GM18505 (cell line): ENCODE measurements at regions not wholly inside any gene's neighbourhood (a gene's known extent, or its start where the extent isn't known, plus 50 kb on each side); places are given as distances from the start of the nearest gene placed in this dataset.

Source experiments
- ATAC-seq: cut with Tn5 transposase; IDR thresholded peaks from one replicate; pipeline ENCODE4 v1.9.1; 2021; ENCODE audit not compliant: unreplicated experiment
- POLR2A ChIP-seq: IDR thresholded peaks from 4 replicates; pipeline ENCODE4 v1.6.1; 2011; ENCODE audit warnings: borderline replicate concordance; ENCODE audit not compliant: insufficient read depth, insufficient read length; ENCODE audit errors: extremely low read depth

DNA sequence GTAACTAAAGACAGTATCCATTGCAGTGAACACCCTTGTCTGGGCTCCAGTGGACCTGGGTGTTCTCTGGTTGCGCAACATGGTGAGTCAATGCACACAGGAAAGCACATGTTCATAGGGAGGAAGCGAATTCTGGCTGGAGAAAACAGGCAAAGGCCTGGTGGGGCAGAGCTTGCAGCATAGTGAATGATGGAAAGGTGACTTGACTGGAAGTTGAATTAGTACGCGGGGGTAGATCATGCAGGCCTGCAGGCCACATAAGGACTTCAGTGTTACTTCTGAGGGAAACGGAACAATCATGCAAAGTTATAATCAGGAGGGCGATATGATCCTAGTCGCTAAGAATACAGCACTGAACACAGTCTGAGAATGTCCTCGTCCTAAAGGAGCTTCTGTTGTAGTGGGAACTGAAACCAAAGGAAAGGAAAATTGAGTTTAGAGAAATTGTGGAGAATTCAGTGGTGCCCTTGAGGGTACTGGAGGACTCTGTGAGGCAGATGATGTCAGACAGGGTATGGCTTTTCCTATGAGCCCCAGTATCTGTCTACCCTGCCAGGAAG is 71.9 kb upstream of the RANBP3L start:
- TF ChIP-seq POLR2A = no peak
- no peak for ATAC-seq

DNA sequence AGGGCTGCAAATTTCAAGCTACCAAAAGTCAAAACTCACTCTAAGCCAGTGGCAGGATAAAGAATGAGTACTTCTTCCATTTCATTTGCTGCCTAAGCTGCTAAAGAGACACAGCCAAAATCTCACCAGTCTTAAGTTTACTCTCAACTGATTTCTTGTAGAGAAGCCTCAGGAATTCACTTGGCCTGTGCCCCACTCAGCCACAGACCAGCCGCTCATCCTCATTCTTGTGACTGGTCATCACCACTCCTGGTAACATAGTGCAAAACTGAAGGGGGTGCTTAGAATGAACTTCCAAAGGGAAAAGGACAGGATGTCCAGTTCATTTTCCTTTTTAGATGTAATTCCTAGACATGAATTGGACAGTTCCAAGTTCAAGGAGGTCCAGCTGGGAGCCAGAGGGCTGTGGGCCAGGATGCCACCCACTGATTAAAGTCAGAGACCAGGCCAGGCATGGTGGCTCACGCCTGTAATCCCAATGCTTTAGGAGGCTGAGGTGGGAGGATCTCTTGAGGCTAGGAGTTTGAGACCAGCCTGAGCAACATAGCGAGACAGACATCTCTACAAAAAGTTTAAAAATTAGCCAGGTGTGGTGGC is 72.7 kb upstream of the RANBP3L start:
- no peak for TF ChIP-seq POLR2A

DNA sequence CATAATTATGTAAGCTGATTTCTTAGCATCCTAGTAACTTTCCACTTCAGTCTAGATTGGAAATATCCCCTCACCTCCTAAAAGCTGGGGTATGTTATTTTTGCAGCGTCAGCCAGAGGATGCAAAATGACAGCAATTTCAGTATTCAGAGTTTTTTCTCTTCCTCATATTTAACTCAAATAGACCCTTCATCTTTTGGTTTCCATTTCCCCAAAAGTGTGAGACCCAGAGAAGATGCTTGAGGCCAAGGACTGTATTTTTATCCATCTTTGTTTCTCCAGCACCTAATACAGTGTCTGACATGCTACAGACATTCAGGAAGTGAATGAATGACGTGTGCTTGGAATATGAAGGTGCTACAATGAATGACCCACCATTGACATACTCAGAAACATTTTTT is 75.5 kb upstream of the RANBP3L start:
- no peak for TF ChIP-seq POLR2A
- ATAC-seq = no peak

More for the DNA sequence above, 72.7 kb upstream of the RANBP3L start:
- ATAC-seq = no peak

DNA sequence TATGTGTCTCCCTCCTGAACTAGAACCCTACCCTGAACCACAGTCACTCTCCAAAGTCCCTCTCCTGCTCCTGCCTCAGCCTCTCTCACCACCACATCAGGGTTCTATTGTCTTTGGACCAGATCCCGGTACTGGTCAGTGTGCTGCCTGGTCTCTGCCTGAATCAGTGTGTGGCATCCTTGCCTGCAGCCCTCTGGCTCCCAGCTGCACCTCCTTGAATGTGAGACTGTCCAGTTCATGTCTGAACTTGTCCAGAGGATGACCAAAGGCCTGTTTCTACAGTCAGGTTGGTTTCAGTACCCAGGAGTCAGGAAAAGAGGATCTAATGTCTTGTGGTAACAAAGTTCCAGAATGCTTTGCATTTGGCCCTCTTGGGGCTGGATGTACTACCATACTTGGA is 76.8 kb upstream of the RANBP3L start:
- no peak for TF ChIP-seq POLR2A
- no peak for ATAC-seq

DNA sequence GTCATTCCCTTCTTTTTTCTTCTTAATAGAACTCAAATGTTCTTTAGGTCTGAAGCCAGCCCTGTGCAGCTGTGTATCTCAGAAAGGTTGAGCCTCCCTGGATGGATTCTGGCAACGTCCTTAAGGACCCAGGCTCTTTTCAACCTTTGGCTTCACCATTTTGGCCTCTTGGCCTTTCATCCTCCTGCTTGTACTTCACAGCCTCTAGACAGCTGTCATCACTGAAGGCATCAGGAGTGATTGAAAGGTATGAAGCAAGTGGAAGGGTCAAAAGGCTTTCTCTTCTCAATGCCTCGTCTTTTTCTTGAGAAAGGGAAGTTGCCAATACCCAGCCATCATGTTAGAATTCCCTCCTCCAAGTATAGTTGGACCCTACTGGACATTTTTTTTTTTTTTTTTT is 81.2 kb upstream of the RANBP3L start:
- ATAC-seq = no peak
- no peak for TF ChIP-seq POLR2A

DNA sequence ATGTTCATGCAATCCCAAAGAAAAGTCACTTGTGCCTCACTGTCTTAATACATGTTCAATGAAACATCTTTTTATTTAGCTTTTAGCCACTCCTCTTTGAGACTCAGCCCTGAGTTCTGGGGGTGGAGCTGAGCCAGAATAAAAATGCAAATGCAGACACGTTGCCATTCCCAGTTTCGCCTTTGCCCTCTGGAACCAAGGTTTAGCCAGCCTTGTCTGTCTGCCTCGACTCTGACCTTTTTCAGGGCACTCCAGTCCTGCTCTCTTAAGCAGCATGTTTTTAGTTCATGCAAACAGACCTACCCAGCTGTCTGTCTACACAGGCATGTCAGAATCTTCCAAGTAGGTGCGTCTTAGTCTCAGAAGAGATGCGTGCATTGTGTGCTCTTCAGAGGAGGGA is 82.2 kb upstream of the RANBP3L start:
- ATAC-seq = no peak

DNA sequence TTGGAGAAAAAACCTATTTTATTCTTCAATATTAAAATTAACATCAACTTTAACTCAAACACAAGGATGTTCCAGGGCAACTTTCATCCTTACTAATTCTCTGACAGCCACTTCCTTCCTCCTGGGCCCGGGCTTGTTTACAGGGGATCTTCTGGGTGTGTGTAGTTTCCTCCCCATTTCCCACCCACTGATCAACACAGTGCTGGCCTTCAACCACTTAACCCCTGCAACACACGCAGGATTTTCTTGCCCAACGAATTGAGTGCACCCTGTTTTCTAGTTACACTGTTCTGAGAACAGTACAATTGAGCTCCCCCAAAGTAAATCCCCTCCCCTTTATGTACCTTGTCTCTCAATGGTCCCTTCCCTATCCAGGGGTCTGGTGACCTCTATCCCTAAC is 83.1 kb upstream of the RANBP3L start:
- ATAC-seq = no peak
- no peak for TF ChIP-seq POLR2A

More for the DNA sequence above, 82.2 kb upstream of the RANBP3L start:
- no peak for TF ChIP-seq POLR2A

DNA sequence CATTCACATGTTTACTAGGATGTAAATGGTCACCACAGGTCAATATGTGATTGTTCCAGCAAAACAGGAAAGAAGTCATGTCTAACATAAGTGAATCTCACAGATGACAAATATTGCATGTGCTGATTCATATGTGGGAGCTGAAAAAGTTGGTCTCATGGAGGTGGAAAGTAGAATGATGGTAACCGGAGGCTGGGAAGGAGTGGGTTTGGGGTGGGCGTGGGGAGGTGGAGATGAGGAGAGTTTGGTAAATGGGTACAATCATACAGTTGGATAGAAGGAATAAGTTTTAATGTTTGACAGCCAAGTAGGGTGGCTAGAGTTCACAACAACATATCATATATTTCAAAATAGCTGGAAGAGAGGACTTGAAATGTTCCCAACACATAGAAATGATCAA is 83.8 kb upstream of the RANBP3L start:
- ATAC-seq = no peak
- no peak for TF ChIP-seq POLR2A

DNA sequence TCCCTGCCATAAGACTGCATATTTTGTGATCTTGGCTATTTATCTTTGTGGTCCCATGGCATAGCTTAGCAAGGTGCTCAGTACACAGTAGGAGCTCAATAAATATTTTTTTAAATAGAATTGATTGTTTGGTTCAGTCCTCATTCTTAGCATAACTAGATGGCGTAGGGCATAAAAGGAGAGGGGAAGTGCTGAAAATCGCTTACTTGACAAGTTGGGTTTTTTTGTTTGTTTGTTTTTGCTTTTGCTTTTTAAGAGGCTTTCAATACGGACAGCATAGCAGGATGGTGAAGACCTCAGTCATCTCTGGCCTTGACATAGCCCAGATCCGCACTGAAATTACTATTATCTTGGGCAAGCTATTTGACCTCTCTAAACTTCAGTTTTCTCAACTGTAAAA is 86.6 kb upstream of the RANBP3L start:
- TF ChIP-seq POLR2A = no peak
- ATAC-seq = no peak

DNA sequence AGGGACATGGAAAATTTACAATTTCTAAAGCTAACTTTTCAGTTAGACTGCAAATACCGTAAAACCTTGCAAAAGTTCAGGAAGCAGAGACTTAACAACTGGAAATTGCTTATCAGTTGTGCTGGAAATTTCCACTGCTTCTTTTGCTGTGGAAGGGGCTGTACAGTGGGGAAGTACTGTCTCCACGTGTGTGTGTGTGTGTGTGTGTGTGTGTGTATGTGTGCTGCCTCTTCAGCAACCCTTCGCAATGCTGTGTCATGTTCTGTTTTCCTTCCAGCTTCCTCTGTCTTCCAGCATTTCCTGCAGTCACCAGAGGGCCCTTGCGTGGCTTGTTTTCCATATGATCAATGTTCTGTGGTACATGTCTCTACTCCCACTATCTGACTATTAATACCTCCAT is 87.5 kb upstream of the RANBP3L start:
- no peak for ATAC-seq

DNA sequence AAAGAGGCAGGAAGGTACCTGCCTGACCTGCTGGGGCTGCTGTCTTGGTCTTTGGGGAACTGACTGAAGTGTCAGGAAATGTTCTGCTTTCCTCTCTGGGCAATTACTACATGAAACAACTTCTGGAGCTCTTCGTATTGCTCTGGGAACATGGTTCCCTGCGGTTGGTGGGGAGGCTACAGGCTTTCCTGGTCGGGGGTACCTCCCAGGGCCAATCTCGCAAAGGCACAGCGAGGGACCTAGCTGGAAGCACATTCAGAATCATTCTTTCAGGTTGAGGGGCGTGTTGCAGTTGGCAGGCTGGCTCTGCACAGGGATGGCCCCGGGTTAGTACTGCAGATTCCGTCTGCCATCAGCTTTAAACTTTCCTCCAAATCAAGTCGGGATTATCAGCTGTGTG is 88.9 kb upstream of the RANBP3L start:
- ATAC-seq = no peak
- no peak for TF ChIP-seq POLR2A

More for the DNA sequence above, 87.5 kb upstream of the RANBP3L start:
- no peak for TF ChIP-seq POLR2A

DNA sequence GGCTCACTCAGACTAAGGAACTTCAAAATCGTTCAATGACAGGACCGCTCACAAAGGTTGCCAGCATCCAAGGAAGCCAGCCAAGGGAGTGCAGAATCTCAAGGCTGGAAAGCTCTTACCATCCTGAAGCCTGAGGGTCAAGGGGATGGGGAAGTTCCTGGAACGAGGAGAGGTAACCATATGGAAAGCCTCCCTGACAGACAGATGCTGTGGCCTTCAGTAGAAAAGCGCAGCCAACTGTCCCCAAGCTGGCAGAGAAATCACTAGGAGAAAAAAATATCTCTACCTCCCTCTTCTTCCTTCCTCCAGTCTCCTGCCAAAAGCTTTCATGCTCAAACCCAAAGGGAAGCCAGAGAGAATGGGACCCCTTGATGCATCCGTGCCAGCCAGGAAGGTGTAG is 90.5 kb upstream of the RANBP3L start:
- TF ChIP-seq POLR2A = no peak
- ATAC-seq = no peak

DNA sequence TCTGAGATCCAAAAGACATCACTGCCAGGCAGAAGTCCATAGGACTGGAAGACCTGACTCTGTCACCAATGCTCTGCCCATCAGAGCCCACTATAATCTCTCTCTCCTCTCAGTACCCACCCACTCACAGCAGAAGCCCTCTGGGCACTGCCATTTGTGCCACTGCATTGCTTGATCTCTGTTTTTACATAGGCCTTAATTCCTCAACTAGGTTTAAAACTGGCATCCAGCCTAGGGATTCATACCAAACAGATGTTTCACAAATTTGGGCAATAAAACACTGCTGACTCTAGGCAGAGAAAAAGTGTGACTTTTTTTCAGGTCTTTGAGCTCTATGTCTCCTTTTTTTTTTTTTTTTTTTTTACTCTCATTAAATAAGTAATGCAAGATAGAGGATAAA is 91.1 kb upstream of the RANBP3L start:
- no peak for ATAC-seq
- no peak for TF ChIP-seq POLR2A

DNA sequence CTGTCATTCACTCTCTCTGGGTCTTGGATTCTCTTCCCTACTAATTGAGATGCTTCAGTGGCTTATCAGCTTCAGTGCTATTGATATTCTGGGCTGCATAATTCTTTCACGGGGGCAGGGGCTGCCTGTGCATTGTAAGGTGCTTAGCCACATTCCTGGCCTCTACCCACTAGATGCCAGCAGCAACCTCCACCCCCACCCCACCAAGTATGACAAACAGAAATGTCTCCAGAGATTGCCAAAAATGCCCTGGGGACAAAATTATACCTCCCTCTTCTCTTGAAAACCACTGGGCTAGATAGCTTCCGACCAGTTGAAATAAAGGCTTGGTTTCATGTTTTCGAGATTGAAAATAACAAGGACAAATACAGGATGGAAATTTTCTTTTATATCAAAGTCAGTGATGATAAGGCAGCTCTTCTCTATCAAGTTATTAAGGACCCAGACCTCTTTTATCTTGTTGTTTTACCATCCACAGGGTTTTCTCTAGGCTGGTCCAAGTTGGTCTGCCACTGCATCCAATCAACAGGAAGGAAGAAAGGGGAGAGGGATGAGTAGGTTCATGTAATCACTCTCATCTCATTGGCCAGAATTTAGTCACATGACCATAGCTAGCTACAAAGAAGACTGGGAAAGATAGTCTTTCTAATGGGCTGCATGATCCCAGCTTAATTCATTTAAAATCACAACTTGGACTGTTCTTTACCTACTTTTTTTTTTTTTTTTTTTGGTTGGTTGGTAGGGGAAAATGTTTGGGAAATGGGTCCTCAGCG is 92.1 kb upstream of the RANBP3L start:
- no peak for ATAC-seq
- no peak for TF ChIP-seq POLR2A
